ENCODE measurements at regions not wholly inside any gene's neighbourhood (a gene's known extent, or its start where the extent isn't known, plus 50 kb on each side); places are given as distances from the start of the nearest gene placed in this dataset.

DNA sequence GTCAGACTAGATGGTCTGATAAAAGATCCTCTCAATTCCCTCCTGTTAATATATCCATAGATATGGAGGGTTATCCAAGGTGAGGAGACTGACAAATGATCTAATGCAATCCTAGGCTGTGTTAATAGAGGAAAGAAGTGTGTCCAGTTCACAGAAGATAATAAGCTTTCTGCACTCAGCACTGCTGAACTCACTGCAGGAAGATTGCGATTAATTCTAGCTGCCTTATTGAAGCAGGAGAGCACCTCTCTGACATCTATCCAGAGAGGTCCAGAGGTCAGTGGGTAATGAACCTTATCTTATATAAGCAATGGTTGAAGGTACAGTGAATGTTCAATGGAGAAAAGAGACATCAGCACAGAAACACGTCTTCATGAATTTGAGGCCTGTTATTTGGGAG, 75.9 kb upstream of the SLC10A2 start:
- no peak for TF ChIP-seq EP300 (IDR thresholded peaks at IDR 0.05; ENCODE audit: borderline replicate concordance)
- no peak for TF ChIP-seq FOXM1 (IDR thresholded peaks at IDR 0.05; ENCODE audit: borderline replicate concordance, low read depth)
- no peak for TF ChIP-seq CREB1 (IDR thresholded peaks at IDR 0.05; ENCODE audit: low read depth)
